ENCODE measurements at regions not wholly inside any gene's neighbourhood (a gene's known extent, or its start where the extent isn't known, plus 50 kb on each side); places are given as distances from the start of the nearest gene placed in this dataset.
"Not testable (repeated sequence)": the region's sequence is repeated elsewhere in the genome, so short reads cannot be mapped to it uniquely, and the experiment has no call there.

GRCh38 chr3:10729439-10729838 is 86.6 kb upstream of the SLC6A11 start:
- DNase-seq, result no peak
- no peaks in the 10 kb centered on the region for H3K4me1 ChIP-seq
- TF ChIP-seq CTCF (IDR thresholded peaks at IDR 0.05) (no peak), POLR2A (IDR thresholded peaks at IDR 0.05) (no peak)
- H3K36me3 ChIP-seq (ENCODE audit: low read depth, missing control alignments), result no peaks in the 10 kb centered on the region
- no peaks in the 10 kb centered on the region for H3K27me3 ChIP-seq
- no peak overlapping the region for H3K4me3 ChIP-seq
- no peak overlapping the region for H3K27ac ChIP-seq
- 74 to 77% methylated on average over 2 of the region's 2 CpGs for WGBS, 2 donors
- intact Hi-C loops (cut with DNase I; ENCODE audit: low total_unique reads), result no loop called here
- H3K9me3 ChIP-seq, result no peaks in the 10 kb centered on the region

- no peak overlapping the region for H3K4me3 ChIP-seq
- no peaks in the 10 kb centered on the region for H3K36me3 ChIP-seq (ENCODE audit: low read depth, missing control alignments)
- H3K9me3 ChIP-seq, result no peaks in the 10 kb centered on the region
- H3K4me1 ChIP-seq, result no peaks in the 10 kb centered on the region
- no peak for DNase-seq
- no peak for TF ChIP-seq CTCF (IDR thresholded peaks at IDR 0.05)
- no peak for TF ChIP-seq POLR2A (IDR thresholded peaks at IDR 0.05)
- intact Hi-C loops (cut with DNase I; ENCODE audit: low total_unique reads), result no loop called here
- no peak overlapping the region for H3K27ac ChIP-seq
- H3K27me3 ChIP-seq, result no peaks in the 10 kb centered on the region
Measured at GRCh38 chr3:10732292-10732691, 83.7 kb upstream of the SLC6A11 start.

GRCh38 chr3:10733297-10733696 is 82.7 kb upstream of the SLC6A11 start:
- no peaks in the 10 kb centered on the region for H3K4me1 ChIP-seq
- intact Hi-C loops (cut with DNase I; ENCODE audit: low total_unique reads), result no loop called here
- no peaks in the 10 kb centered on the region for H3K27me3 ChIP-seq
- no peak overlapping the region for H3K4me3 ChIP-seq
- H3K27ac ChIP-seq, result no peak overlapping the region
- H3K36me3 ChIP-seq (ENCODE audit: low read depth, missing control alignments), result no peaks in the 10 kb centered on the region
- TF ChIP-seq POLR2A (IDR thresholded peaks at IDR 0.05), result no peak
- no peak for TF ChIP-seq CTCF (IDR thresholded peaks at IDR 0.05)
- DNase-seq, result no peak
- no peaks in the 10 kb centered on the region for H3K9me3 ChIP-seq

- H3K27ac ChIP-seq; H3K4me1 ChIP-seq; DNase-seq; intact Hi-C loops (cut with DNase I; ENCODE audit: low total_unique reads); H3K36me3 ChIP-seq (ENCODE audit: low read depth, missing control alignments); H3K27me3 ChIP-seq; H3K4me3 ChIP-seq; H3K9me3 ChIP-seq: not testable (repeated sequence)
- 74 to 77% methylated on average over 3 of the region's 3 CpGs for WGBS, 2 donors
Measured at GRCh38 chr3:10736444-10736843, 79.6 kb upstream of the SLC6A11 start.

- 72 to 79% methylated on average over 7 of the region's 7 CpGs for WGBS, 2 donors
- Histone ChIP-seq H3K27ac (no peak overlapping the region), H3K4me1 (no peaks in the 10 kb centered on the region), H3K36me3 (ENCODE audit: low read depth, missing control alignments) (no peaks in the 10 kb centered on the region), H3K9me3 (no peaks in the 10 kb centered on the region), H3K4me3 (no peak overlapping the region), H3K27me3 (no peaks in the 10 kb centered on the region)
- intact Hi-C loops (cut with DNase I; ENCODE audit: low total_unique reads), result no loop called here
- DNase-seq, result no peak
- TF ChIP-seq CTCF (IDR thresholded peaks at IDR 0.05) (no peak), POLR2A (IDR thresholded peaks at IDR 0.05) (no peak)
Measured at GRCh38 chr3:10737785-10738184, 78.2 kb upstream of the SLC6A11 start.

Data from testis (tissue), 2 donors.